C4-2B (cell line): ENCODE measurements at regions not wholly inside any gene's neighbourhood (a gene's known extent, or its start where the extent isn't known, plus 50 kb on each side); places are given as distances from the start of the nearest gene placed in this dataset.

ENCODE experiments used
- ZFX ChIP-seq: fragments of 450-650 bp; IDR thresholded peaks from 2 replicates; pipeline ENCODE4 v1.6.1; 2017
- TF ChIP-seq, protein P1 (sequence below): fragments of 450-650 bp; conservative IDR thresholded peaks from 2 replicates; pipeline ENCODE4 v1.5.1; 2017; ENCODE audit warnings: mild to moderate bottlenecking

GRCh38 chr5:138653502-138653901 lies 78.3 kb upstream of the HSPA9 start:
- TF ChIP-seq, protein P1, sequence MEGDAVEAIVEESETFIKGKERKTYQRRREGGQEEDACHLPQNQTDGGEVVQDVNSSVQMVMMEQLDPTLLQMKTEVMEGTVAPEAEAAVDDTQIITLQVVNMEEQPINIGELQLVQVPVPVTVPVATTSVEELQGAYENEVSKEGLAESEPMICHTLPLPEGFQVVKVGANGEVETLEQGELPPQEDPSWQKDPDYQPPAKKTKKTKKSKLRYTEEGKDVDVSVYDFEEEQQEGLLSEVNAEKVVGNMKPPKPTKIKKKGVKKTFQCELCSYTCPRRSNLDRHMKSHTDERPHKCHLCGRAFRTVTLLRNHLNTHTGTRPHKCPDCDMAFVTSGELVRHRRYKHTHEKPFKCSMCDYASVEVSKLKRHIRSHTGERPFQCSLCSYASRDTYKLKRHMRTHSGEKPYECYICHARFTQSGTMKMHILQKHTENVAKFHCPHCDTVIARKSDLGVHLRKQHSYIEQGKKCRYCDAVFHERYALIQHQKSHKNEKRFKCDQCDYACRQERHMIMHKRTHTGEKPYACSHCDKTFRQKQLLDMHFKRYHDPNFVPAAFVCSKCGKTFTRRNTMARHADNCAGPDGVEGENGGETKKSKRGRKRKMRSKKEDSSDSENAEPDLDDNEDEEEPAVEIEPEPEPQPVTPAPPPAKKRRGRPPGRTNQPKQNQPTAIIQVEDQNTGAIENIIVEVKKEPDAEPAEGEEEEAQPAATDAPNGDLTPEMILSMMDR = no peak
- TF ChIP-seq ZFX = no peak
